Non-pigmented ciliary epithelial cell (primary cell): ENCODE measurements at regions not wholly inside any gene's neighbourhood (a gene's known extent, or its start where the extent isn't known, plus 50 kb on each side); places are given as distances from the start of the nearest gene placed in this dataset.
"Not testable (repeated sequence)": the region's sequence is repeated elsewhere in the genome, so short reads cannot be mapped to it uniquely, and the experiment has no call there.

Source experiments
- DNase-seq: peaks from one replicate; pipeline ENCODE4 v3.0.0-alpha.2; 2010; ENCODE audit warnings: low read depth

- no peak for DNase-seq
Measured at GRCh38 chr3:80618295-80619256, 850.8 kb upstream of the ROBO1 start.

GRCh38 chr3:80612366-80612765 is 844.6 kb upstream of the ROBO1 start:
- DNase-seq = no peak

- not testable (repeated sequence) for DNase-seq
Measured at GRCh38 chr3:80608072-80608471, 840.3 kb upstream of the ROBO1 start.

GRCh38 chr3:80606073-80606472 is 838.3 kb upstream of the ROBO1 start:
- no peak for DNase-seq

GRCh38 chr3:80601479-80601878 is 833.7 kb upstream of the ROBO1 start:
- DNase-seq = no peak

- no peak for DNase-seq
Measured at GRCh38 chr3:80592792-80593191, 825.0 kb upstream of the ROBO1 start.

- DNase-seq = no peak
Measured at GRCh38 chr3:80586338-80586737, 818.5 kb upstream of the ROBO1 start.

- DNase-seq = no peak
Measured at GRCh38 chr3:80580146-80580545, 812.3 kb upstream of the ROBO1 start.

- no peak for DNase-seq
Measured at GRCh38 chr3:80564391-80564790, 796.6 kb upstream of the ROBO1 start.

GRCh38 chr3:80559701-80560100 is 791.9 kb upstream of the ROBO1 start:
- DNase-seq = no peak

- DNase-seq = no peak
Measured at GRCh38 chr3:80556763-80557162, 789.0 kb upstream of the ROBO1 start.

- DNase-seq = no peak
Measured at GRCh38 chr3:80554304-80554703, 786.5 kb upstream of the ROBO1 start.

GRCh38 chr3:80553211-80553610 is 785.4 kb upstream of the ROBO1 start:
- DNase-seq = no peak

GRCh38 chr3:80550174-80550573 is 782.4 kb upstream of the ROBO1 start:
- DNase-seq = no peak

- DNase-seq = no peak
Measured at GRCh38 chr3:80549173-80549572, 781.4 kb upstream of the ROBO1 start.

- DNase-seq = no peak
Measured at GRCh38 chr3:80543154-80543553, 775.4 kb upstream of the ROBO1 start.

- no peak for DNase-seq
Measured at GRCh38 chr3:80542456-80542855, 774.7 kb upstream of the ROBO1 start.

GRCh38 chr3:80537680-80538079 is 769.9 kb upstream of the ROBO1 start:
- no peak for DNase-seq

GRCh38 chr3:80535286-80535685 is 767.5 kb upstream of the ROBO1 start:
- DNase-seq = no peak

- no peak for DNase-seq
Measured at GRCh38 chr3:80533553-80533952, 765.8 kb upstream of the ROBO1 start.

- no peak for DNase-seq
Measured at GRCh38 chr3:80526153-80526552, 758.4 kb upstream of the ROBO1 start.

GRCh38 chr3:80521081-80521480 is 753.3 kb upstream of the ROBO1 start:
- DNase-seq = no peak

GRCh38 chr3:80519436-80519835 is 751.6 kb upstream of the ROBO1 start:
- no peak for DNase-seq

GRCh38 chr3:80496452-80496851 is 728.7 kb upstream of the ROBO1 start:
- DNase-seq = no peak
